SIG-M5 treated with dmso at 0.1 percent for 504 hours (cell line): ENCODE measurements at regions not wholly inside any gene's neighbourhood (a gene's known extent, or its start where the extent isn't known, plus 50 kb on each side); places are given as distances from the start of the nearest gene placed in this dataset.

Experiments used
- DNase-seq: peaks from one replicate; lab custom pipeline; 2025; ENCODE audit not compliant: unreplicated experiment; lab: John Stamatoyannopoulos, UW

GRCh38 chr12:93011100-93011499, 82.0 kb upstream of the EEA1 start:
- DNase-seq: no peak

- DNase-seq: no peak
Observed at GRCh38 chr12:93015871-93016751, 87.0 kb upstream of the EEA1 start.

- DNase-seq: no peak
Observed at GRCh38 chr12:93016752-93017350, 87.8 kb upstream of the EEA1 start.

- no peak for DNase-seq
Observed at GRCh38 chr12:93018610-93019009, 89.5 kb upstream of the EEA1 start.

GRCh38 chr12:93019212-93019927, 90.3 kb upstream of the EEA1 start:
- DNase-seq: no peak

- DNase-seq: peak; percentile 47
Observed at GRCh38 chr12:93019975-93020630, 91.0 kb upstream of the EEA1 start.

GRCh38 chr12:93020631-93021597, 91.8 kb upstream of the EEA1 start:
- no peak for DNase-seq

- DNase-seq: no peak
Observed at GRCh38 chr12:93022603-93023340, 93.7 kb upstream of the EEA1 start.

- peak; percentile 77 for DNase-seq
Observed at GRCh38 chr12:93025145-93026103, 96.3 kb upstream of the EEA1 start.

GRCh38 chr12:93027041-93027440, 97.9 kb upstream of the EEA1 start:
- DNase-seq: no peak

GRCh38 chr12:93029091-93029490, 100.0 kb upstream of the EEA1 start:
- DNase-seq: no peak

- no peak for DNase-seq
Observed at GRCh38 chr12:93031028-93031427, 101.9 kb upstream of the EEA1 start.

GRCh38 chr12:93032758-93033157, 103.7 kb upstream of the EEA1 start:
- DNase-seq: no peak

GRCh38 chr12:93033948-93034347, 104.9 kb upstream of the EEA1 start:
- no peak for DNase-seq

- no peak for DNase-seq
Observed at GRCh38 chr12:93039062-93039461, 110.0 kb upstream of the EEA1 start.

- DNase-seq: no peak
Observed at GRCh38 chr12:93039930-93040329, 110.8 kb upstream of the EEA1 start.

GRCh38 chr12:93040367-93040766, 111.3 kb upstream of the EEA1 start:
- DNase-seq: no peak

- no peak for DNase-seq
Observed at GRCh38 chr12:93041416-93041815, 112.3 kb upstream of the EEA1 start.
